Esophagus muscularis mucosa (tissue), 4 donors: ENCODE measurements at regions not wholly inside any gene's neighbourhood (a gene's known extent, or its start where the extent isn't known, plus 50 kb on each side); places are given as distances from the start of the nearest gene placed in this dataset.

Source experiments
- EP300 ChIP-seq: sonication (generic); formaldehyde crosslinking; IDR thresholded peaks from one replicate; pipeline ENCODE4 v1.6.1; 2017; ENCODE audit warnings: antibody characterized with exemption
- POLR2A ChIP-seq: fragments of 450-650 bp; IDR thresholded peaks from one replicate; pipeline ENCODE4 v1.6.1; 2017; ENCODE audit warnings: antibody characterized with exemption, moderate library complexity, mild to moderate bottlenecking, low read depth
- POLR2AphosphoS5 ChIP-seq, 2 donors: sonication (generic); formaldehyde crosslinking; IDR thresholded peaks; one replicate each; pipeline ENCODE4 v1.6.1; 2017; ENCODE audit warnings: antibody characterized with exemption in 2 of 2
- TF ChIP-seq, protein P1 (sequence below), 3 experiments: fragments of 200-600 bp in 2 of 3; fragments of 450-650 bp in 1 of 3; sonication (generic) in 2 of 3; IDR thresholded peaks; one replicate each; pipeline ENCODE4 v1.5.1; 2017 to 2019; ENCODE audit warnings: antibody characterized with exemption in 3 of 3, mild to moderate bottlenecking in 2 of 3, moderate library complexity in 1 of 3

DNA sequence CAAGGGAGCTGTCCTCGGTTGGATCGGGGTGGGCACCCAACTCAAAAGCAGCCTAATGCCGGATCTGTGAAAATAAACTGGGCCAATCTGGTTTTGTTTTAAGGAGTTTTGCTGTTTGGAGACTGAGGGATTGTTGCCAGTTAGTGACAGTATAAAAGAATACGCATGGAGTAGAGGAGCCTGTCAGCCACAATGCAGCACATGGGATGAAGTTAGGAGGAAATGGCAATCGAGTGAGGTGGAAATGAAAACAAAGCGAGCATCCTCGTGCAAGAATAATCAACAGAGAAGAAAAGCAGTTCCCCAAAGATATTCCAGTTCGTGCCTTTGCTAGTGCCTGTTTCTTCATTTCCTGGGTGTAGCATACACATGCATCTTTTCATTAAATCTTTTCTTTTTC is 108.4 kb upstream of the RORA start:
- TF ChIP-seq, protein P1, sequence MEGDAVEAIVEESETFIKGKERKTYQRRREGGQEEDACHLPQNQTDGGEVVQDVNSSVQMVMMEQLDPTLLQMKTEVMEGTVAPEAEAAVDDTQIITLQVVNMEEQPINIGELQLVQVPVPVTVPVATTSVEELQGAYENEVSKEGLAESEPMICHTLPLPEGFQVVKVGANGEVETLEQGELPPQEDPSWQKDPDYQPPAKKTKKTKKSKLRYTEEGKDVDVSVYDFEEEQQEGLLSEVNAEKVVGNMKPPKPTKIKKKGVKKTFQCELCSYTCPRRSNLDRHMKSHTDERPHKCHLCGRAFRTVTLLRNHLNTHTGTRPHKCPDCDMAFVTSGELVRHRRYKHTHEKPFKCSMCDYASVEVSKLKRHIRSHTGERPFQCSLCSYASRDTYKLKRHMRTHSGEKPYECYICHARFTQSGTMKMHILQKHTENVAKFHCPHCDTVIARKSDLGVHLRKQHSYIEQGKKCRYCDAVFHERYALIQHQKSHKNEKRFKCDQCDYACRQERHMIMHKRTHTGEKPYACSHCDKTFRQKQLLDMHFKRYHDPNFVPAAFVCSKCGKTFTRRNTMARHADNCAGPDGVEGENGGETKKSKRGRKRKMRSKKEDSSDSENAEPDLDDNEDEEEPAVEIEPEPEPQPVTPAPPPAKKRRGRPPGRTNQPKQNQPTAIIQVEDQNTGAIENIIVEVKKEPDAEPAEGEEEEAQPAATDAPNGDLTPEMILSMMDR (IDR thresholded peaks at IDR 0.05): no peak
- no peak for TF ChIP-seq EP300
- TF ChIP-seq POLR2A: no peak
- no peak for TF ChIP-seq POLR2AphosphoS5 (IDR thresholded peaks at IDR 0.05)
